RPMI8226 (cell line): ENCODE measurements at regions not wholly inside any gene's neighbourhood (a gene's known extent, or its start where the extent isn't known, plus 50 kb on each side); places are given as distances from the start of the nearest gene placed in this dataset.

Source experiments
- DNase-seq: peaks from one replicate; pipeline ENCODE4 v3.0.0-alpha.2; 2015

DNA sequence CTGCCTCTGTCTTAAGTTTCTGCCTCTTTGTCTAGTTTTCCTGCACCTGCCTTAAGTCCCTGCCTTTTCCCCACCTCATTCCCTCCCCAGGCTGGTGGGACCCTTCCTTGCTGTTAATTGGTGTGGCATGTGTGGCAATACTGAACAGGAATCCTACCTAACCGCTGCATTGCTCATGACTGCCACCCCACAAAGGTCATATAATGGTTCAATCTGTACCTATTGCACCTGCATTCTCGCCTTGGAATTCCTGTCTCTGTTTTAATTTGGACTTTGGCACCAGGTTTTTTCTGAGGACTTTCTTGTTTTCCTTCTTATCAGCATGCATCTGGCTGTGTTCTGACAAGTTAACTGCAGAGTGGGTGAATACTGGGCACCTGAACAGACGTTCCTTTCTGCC lies 966.2 kb upstream of the TMEM132C start:
- no peak for DNase-seq

DNA sequence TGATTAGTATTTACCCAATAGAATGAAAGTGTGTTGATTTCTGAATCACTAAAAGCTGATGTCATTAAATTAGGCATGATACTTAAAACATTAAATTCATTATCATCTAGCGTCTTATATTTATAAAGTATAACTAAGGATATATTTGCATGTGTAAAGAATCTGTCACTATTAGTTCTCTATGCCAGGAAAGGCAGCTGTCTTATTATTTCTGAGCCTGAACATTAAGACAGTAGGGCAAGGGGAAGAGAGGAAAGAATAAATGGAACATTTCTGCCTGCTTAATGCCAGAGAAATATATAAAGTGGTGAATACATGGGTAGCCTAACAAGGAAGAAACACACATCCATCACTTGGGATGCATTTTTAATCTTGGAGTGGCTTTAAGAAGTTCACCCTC lies 965.1 kb upstream of the TMEM132C start:
- no peak for DNase-seq

- DNase-seq: no peak
Measured at GRCh38 chr12:127304751-127305725, 961.9 kb upstream of the TMEM132C start.

- no peak for DNase-seq
Measured at GRCh38 chr12:127306604-127307215, 960.3 kb upstream of the TMEM132C start.

- no peak for DNase-seq
Measured at GRCh38 chr12:127307528-127307927, 959.4 kb upstream of the TMEM132C start.

DNA sequence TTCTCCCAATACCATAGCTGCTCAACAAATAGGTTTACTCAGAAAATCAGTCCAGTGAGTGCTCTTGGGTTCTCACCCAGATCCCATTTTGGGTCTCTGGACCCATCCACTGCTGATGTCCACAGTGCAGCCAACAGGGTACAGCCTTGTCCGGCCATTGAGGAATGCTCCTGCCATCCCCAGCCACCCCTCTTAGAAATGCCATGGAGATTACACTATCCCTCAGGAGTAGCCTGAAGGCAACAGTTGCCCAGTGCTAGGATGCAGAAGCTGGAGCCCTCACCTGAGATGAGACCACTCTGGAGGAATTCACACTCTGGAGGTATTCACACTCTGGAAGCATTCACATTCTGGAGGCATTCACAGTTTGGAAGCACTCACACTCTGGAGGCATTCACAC lies 958.8 kb upstream of the TMEM132C start:
- DNase-seq: no peak

DNA sequence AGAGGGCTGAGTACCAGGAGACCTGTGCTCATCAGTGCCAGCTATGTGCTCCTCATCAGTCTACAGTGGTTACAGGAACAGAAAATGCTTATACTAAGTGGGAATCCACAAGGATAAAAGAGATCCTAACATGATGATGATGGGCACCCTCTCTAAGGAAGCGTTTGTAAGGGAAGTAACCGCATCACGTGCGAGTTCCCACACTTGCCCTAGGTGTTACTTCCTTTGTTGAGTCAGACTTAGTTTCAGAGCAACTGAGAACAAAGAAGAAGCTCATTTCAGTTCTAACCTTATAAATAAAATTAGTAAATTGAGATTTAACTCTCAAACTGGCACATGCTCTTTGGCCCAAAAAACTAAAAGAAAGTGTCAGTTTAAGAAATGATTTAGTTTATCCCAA lies 956.4 kb upstream of the TMEM132C start:
- no peak for DNase-seq

DNA sequence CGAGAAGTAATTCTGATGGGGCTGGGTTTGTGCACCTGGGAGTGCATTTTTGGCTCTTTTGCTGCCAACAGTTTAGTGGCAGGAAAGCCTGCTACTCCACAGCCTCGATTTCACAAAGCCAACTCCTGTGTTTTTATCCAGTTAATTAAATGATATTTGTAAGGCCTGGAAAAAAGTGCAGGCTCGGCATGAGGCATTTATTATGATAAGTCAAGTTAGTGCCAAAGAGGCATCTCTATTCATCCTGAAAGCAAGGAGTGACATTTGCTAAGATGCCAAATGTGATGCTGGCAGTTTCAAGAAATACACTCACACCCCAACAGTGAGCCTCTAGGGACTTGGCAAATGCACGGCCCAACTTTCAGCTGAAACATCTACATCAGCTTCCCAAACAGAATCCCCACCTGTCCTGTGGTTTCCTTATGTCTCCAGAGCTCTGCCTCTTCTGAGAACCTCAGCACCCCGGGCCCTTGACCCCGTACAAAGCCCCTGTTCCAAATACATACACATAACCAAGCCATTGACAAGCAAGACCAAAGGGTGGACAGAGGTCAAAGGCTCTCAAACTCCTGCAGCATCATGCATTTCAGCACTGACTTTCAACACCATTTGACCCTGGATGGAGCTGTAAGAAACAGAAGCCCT lies 955.1 kb upstream of the TMEM132C start:
- no peak for DNase-seq

GRCh38 chr12:127324681-127325080 lies 942.3 kb upstream of the TMEM132C start:
- DNase-seq: peak; percentile 79

GRCh38 chr12:127327986-127328385 lies 939.0 kb upstream of the TMEM132C start:
- DNase-seq: no peak

GRCh38 chr12:127328867-127329266 lies 938.1 kb upstream of the TMEM132C start:
- no peak for DNase-seq

DNA sequence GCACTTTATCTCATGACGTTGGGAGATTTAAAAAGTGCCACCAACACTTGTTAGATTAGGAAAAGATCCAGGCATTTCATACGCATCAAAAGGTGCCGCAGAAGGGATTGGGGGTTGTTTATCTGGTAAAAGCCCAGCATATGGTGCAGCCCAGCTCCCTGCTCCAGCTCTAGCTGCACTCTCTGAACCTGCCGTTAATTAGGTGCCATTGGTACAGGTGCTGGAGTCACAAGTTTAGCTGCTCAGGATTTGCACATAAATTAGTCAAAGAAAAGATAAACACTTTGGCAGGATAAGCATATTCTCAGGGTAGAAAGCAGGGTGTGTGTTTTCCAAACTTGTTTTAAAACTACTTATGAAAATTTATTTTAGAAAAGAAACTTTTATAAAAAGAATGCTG lies 932.6 kb upstream of the TMEM132C start:
- DNase-seq: no peak

GRCh38 chr12:127334912-127335644 lies 931.9 kb upstream of the TMEM132C start:
- no peak for DNase-seq

- DNase-seq: no peak
Measured at GRCh38 chr12:127336416-127336815, 930.6 kb upstream of the TMEM132C start.

- no peak for DNase-seq
Measured at GRCh38 chr12:127339065-127339464, 927.9 kb upstream of the TMEM132C start.

DNA sequence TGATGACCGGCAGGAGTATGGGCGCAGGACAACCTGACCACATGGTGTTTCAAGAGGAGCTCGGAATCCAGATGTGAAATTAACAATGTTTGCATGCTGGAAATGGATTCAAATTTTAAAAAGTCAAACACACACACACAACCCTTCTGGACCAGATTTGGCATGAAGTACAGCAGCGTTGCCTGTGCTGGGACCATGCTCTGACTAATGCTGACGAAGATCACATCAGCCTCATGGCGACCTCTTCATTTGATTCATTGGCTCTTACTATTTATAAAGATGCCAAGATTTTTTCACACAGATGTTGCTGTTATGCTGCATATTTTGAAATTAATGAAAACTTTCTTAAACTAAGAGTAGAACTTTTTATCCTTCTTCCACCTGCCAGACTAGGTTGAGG lies 926.6 kb upstream of the TMEM132C start:
- DNase-seq: no peak

DNA sequence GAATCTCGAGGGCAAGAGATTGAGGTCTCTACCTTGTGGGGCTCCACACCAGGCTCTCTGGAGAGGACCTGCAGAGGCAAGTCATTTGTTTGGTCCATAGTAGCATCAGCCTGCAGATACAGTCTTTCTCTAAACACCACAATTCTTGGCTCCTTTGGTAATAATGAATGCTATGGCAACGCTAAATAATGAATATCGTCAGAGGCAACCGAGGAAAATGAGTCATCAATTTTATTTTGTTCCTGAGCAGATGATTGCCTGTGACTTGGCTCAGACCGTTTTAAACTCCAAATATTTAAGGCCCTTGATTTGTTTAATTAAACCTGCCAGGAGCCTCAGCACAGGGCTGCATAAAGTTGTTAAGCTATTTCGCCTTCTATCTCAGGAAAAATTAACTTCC lies 924.1 kb upstream of the TMEM132C start:
- no peak for DNase-seq

GRCh38 chr12:127343940-127344339 lies 923.0 kb upstream of the TMEM132C start:
- no peak for DNase-seq

- no peak for DNase-seq
Measured at GRCh38 chr12:127351481-127352010, 915.4 kb upstream of the TMEM132C start.

DNA sequence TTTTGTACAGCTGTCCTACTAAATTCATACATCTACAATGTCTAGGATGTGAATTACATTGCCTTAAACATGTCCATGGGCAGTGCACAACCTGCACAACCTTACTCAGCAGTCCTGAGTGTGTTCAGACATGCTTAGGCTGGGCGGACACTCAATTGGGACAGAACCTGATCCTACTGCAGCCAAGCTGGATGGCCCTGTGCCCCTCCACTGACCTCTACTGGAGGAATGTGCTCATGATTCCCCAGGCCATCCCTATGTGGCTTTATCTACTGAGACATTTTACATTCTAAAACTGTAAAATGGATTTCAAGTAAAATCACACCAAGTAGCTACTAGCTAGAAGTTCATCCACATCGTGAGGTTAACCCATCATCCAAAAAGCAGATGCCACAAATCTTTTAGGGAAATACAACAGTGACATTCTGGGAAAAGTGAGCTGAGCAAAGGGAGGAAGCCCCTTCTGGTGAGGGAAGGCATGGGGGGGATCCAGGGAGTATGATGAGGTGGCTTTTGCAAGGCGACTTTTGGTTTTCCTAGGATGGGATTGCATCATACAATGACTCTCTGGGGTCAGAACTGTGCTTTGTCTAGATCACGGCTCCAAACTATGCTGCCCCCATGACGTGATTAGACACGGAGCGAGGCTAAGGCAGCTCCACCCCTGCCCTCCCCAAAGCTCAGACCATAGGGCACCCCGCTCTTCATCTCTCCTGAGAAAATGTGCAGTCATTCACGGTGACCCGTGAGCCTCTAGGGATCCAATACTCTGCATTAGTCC lies 911.7 kb upstream of the TMEM132C start:
- peak; percentile 36 for DNase-seq

GRCh38 chr12:127358888-127359287 lies 908.1 kb upstream of the TMEM132C start:
- no peak for DNase-seq

DNA sequence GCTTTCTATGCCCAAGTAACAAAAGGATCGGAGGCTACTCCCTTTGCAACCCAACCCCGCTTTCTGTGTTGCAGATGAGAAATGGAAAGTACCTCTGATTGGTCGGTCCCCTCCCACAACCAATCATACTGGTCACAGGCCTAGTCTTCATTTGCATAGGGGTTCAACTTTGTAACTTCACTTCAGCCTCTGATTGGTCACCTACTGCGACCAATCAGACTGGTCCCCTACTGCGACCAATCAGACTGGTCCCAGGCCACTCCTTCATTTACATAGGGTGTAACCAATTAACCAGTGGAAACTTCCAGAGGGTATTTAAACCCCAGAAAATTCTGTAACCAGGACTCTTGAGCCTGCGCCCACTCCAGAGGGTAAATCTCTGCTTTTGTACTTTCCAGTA lies 906.4 kb upstream of the TMEM132C start:
- DNase-seq: no peak
